ENCODE measurements at regions not wholly inside any gene's neighbourhood (a gene's known extent, or its start where the extent isn't known, plus 50 kb on each side); places are given as distances from the start of the nearest gene placed in this dataset.

DNA sequence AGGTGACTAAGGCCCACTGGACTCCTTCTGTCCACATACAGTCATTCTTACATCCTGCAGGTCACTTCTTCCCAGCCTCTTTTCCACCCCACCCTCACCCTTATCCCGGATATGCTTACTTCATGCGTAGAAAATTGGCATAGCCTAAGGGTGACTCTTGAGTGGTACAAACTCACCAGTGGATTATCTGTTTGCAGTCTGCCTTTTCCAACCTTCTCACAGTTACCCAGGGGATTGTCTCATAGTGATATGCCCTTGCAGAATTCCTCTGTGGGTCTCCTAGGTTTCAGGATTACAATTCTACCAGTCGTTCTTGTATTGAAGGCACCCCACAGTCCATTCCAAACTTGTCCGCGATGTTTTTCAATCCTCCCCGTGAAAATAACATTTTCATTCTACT, 752.9 kb upstream of the HS6ST1 start:
- DNase-seq (ENCODE audit: low read depth) = no peak

- no peak for DNase-seq (ENCODE audit: low read depth)
Observed at GRCh38 chr2:129074298-129074920, 755.7 kb upstream of the HS6ST1 start.

DNA sequence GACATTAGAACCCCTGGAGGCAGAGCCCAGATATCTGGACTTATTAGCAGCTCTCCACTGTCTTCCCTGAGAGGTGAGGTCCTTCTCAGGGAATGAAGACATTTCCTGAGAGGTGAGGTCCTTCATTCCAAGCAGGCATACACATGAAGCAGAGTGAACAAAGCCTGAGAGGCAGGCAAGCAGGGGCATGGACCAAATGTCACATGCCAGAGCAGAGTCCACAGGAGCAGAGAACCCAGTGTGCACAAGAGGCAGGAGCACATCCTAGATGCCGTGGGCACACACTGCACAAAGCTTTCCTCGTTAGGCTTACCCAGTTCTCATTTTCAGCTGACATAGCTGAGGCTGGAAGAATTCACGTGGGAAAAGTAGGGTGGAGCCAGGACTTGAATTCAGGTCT, 759.9 kb upstream of the HS6ST1 start:
- DNase-seq (ENCODE audit: low read depth) = no peak

- no peak for DNase-seq (ENCODE audit: low read depth)
Observed at GRCh38 chr2:129080715-129081476, 762.2 kb upstream of the HS6ST1 start.

DNA sequence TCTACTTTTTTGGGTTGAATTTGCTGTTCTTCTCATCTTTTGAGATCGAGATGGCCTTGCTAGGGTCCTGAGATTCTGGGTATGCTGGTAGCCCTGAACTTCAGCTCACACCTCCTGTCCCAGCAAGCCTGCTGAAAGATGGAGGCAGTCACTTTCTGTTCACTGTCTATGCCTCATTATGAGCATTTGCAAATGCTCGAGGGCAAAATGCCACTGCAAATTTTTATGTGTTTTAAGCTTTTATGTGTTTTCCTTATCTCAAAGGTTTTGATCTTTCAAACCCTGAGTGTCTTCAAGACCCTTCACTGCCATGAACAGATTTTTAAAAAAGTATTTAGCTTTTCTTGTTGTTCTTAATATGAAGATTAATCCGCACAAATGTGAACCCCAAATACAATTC, 766.7 kb upstream of the HS6ST1 start:
- no peak for DNase-seq (ENCODE audit: low read depth)

DNA sequence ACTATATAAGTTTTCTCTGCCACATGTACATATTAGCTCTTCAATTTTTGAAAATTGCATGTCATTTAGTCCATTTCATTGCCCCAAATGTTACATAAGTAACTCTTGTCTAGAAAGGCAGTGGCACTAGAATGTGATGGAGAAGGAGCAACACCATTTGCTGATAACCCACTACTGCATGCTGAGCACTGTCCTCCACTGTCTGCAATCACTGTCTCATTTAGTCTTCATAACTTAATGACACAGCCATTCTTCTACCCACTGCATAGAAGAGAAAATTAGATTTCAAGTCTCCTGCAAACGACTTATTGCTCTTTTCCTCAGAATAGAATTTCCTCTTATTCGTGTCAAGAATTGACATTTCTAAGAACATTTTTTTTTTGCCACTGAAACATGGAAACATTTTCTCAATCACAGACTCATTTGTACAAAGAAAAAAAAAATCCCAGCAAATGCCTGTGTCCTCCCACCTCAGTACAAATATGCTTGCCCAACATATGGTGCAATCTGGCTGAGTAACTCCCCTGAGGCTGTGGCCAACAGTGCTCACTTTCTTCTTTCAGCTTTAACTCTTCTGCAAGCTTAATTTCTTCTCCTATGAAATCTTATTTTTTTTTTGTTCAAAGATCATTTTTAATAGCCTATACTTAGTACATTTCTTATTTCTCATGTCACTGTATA, 768.6 kb upstream of the HS6ST1 start:
- no peak for DNase-seq (ENCODE audit: low read depth)

DNA sequence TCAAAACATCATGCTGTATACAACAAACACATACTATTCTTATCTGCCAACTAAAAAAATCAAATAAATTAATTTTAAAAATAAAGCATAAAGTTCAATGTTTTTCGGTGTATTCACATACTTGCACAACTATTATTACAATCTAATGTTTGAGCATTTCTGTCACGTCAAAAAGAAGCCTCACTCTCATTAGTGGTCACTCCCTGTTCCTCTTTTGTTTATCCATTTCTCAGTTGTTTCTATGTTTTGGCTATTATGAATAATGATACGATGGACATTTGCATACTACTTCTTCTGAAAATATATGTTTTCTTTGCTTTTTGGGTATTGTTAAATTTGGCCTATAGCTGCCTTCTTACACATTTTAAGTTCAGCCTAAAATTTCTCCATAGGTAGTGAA, 773.0 kb upstream of the HS6ST1 start:
- DNase-seq (ENCODE audit: low read depth) = no peak

DNA sequence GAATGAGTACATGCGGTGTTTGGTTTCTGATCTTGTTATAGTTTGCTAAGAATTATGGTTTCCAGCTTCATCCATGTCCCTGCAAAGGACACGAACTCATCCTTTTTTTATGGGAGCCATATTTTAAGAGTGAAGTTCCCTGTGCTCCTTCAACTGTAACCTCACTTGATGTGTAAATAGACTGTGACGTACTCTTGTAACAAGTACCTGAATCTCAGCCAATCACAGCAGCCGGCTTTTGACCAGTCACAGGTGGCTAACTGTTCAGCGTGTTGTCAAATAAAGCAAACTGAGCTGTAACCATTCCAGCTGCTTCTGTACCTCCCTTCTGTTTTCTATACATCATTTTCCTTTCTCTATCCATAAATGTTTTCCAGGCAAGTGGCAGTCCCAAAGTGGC, 774.3 kb upstream of the HS6ST1 start:
- DNase-seq (ENCODE audit: low read depth) = no peak

GRCh38 chr2:129101186-129101585, 782.5 kb upstream of the HS6ST1 start:
- no peak for DNase-seq (ENCODE audit: low read depth)

DNA sequence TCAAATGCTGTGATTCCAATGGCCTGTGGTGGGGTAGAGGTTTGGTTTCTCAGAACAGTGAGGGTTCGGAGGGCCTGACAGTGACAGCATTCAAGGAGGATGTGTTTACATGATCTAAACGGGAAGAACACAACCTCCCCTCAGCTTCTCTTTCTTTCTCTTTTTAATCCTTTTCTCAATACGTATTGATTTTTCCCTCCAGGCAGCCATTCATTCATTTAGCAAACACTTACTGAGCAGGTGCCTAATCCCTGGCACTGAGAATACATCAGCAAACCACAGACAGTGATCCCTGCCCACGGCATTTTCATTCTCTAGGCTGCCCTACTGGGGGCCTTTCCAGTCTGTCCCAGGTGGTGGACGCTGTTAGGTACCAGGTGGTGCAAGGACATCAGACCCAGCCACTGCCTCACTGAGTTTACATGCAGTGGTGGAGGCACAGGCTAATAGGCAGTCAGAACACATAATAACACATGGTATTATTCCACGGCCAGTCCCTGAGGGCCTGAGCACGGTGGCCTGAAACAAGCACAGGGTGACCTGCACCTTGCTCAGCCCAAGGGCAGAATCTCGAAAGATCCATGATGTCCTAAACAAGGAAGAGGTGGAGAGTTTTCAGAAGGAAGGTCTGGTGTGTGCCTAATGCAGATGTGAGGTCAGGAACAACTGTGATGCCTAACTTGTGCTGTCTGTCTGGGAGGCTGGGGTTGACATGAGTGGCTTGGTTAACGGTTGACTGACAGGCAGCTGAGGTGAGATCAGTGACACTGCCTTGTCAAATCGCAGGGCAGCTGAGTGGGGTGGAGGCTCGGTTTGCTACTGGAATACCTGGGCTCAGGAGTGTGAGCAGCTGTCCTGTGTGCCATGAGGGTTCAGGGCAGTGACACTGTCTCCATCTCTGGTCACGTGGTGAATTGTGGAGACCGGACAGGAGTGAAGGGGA, 785.5 kb upstream of the HS6ST1 start:
- DNase-seq (ENCODE audit: low read depth) = no peak

GRCh38 chr2:129112181-129112580, 793.5 kb upstream of the HS6ST1 start:
- no peak for DNase-seq (ENCODE audit: low read depth)

GRCh38 chr2:129113776-129114175, 795.1 kb upstream of the HS6ST1 start:
- DNase-seq (ENCODE audit: low read depth) = no peak

GRCh38 chr2:129117434-129117833, 798.8 kb upstream of the HS6ST1 start:
- no peak for DNase-seq (ENCODE audit: low read depth)

DNA sequence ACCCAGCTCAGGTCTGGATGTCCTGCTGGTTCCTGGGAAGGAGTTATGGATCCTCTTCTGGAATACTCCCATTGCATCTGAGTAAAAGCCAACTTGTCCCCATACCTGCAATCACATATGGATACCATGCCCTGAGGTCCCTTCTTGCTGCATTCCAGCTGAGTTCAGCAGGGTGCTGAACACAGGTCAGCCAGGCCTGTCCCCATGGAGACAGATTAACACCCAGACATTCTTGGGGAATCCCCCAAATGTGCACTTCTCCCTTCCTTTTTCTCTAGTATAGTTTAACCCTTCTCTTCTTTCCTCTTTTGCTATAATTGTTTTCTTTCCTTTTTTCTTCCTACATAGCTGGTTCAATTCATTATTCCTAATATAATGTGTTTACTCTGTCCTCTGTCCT, 799.6 kb upstream of the HS6ST1 start:
- DNase-seq (ENCODE audit: low read depth) = no peak

DNA sequence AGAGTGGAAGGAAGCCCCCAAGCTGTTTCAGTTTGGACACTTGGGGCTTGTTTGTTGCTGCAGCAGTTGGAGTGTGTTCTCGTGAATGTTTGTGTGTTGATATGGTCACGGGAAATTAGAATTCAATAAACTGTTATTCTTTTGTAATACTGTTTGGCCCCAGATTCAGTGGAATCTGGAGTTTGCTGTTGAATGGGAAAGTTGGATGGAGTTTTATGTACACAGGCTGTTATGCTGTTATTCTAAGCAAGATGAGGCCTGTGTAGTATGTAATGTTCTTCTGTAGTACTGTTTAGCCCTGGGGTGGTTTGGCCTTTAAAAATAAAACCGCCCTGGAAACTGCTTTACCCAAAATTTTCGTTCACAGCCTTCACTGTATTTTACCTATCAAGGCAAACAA, 810.4 kb upstream of the HS6ST1 start:
- no peak for DNase-seq (ENCODE audit: low read depth)

GRCh38 chr2:129133692-129134641, 815.3 kb upstream of the HS6ST1 start:
- no peak for DNase-seq (ENCODE audit: low read depth)

- no peak for DNase-seq (ENCODE audit: low read depth)
Observed at GRCh38 chr2:129135017-129135416, 816.3 kb upstream of the HS6ST1 start.

DNA sequence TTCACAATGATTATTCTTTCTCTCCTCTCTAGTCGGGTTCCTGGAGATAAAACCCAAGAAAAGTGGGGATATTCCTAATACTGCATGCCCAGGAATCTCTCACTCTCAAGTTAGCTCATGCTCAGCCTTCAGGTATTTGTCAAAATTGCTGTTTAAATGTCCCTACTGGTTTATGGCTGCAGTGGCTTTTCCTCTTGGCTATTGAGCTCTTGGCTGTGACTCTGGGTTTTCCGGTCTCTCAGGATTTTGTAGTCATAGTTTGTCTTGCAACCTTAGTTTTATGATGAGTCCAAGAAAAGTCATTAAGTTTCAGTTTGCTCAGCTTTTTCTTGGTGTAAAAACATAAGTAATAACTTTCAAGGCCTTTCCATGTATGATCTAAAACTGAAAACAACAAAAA, 820.7 kb upstream of the HS6ST1 start:
- no peak for DNase-seq (ENCODE audit: low read depth)

- DNase-seq (ENCODE audit: low read depth) = no peak
Observed at GRCh38 chr2:129142465-129142864, 823.8 kb upstream of the HS6ST1 start.

DNA sequence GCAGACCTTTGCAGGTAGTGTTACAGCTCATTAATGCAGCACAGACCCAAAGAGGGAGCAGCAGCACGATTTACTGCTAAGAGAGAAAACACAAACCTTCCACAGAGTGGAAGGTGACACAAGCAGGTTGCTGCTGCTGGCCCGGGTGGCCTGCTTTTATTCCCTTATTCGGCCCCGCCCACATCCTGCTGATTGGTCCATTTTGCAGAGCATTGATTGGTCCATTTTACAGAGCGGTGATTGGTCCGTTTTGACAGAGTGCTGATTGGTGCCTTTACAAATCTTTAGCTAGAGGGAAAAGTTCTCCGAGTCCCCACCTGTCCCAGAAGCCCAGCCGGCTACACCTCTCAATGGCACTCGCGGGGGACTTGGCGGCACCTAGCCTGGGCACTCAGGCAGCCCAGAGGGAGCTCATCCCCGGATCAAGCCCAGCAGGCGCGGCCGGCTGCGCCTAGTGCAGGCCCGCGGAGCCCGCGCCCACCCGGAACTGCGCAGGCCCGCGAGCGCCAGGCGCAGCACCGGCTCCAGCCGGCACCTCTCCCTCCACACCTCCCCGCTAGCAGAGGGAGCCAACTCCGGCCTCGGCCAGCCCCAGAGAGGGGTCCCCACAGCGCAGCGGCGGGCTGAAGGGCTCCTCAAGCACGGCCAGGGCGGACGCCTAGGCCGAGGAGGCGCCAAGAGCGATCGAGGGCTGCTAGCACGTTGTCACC, 825.6 kb upstream of the HS6ST1 start:
- DNase-seq (ENCODE audit: low read depth) = no peak
